ENCODE measurements at regions not wholly inside any gene's neighbourhood (a gene's known extent, or its start where the extent isn't known, plus 50 kb on each side); places are given as distances from the start of the nearest gene placed in this dataset.

GRCh38 chr20:12715371-12715770, 293.4 kb upstream of the SPTLC3 start:
- TF ChIP-seq, protein P1, sequence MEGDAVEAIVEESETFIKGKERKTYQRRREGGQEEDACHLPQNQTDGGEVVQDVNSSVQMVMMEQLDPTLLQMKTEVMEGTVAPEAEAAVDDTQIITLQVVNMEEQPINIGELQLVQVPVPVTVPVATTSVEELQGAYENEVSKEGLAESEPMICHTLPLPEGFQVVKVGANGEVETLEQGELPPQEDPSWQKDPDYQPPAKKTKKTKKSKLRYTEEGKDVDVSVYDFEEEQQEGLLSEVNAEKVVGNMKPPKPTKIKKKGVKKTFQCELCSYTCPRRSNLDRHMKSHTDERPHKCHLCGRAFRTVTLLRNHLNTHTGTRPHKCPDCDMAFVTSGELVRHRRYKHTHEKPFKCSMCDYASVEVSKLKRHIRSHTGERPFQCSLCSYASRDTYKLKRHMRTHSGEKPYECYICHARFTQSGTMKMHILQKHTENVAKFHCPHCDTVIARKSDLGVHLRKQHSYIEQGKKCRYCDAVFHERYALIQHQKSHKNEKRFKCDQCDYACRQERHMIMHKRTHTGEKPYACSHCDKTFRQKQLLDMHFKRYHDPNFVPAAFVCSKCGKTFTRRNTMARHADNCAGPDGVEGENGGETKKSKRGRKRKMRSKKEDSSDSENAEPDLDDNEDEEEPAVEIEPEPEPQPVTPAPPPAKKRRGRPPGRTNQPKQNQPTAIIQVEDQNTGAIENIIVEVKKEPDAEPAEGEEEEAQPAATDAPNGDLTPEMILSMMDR (conservative IDR thresholded peaks at IDR 0.05; ENCODE audit: low read depth, low read length), result no peak
- TF ChIP-seq EZH2 (IDR thresholded peaks at IDR 0.05; ENCODE audit: low read length, unreplicated experiment), result no peak

Measured in PC-3 (cell line).